ENCODE measurements at regions not wholly inside any gene's neighbourhood (a gene's known extent, or its start where the extent isn't known, plus 50 kb on each side); places are given as distances from the start of the nearest gene placed in this dataset.

- no peak for TF ChIP-seq POLR2A (IDR thresholded peaks at IDR 0.05)
- TF ChIP-seq CTCF (IDR thresholded peaks at IDR 0.05): no peak
Measured at GRCh38 chr6:1515280-1515679, 94.4 kb upstream of the FOXC1 start.

All from adrenal gland (tissue), 5 donors.